ENCODE measurements at regions not wholly inside any gene's neighbourhood (a gene's known extent, or its start where the extent isn't known, plus 50 kb on each side); places are given as distances from the start of the nearest gene placed in this dataset.

DNA sequence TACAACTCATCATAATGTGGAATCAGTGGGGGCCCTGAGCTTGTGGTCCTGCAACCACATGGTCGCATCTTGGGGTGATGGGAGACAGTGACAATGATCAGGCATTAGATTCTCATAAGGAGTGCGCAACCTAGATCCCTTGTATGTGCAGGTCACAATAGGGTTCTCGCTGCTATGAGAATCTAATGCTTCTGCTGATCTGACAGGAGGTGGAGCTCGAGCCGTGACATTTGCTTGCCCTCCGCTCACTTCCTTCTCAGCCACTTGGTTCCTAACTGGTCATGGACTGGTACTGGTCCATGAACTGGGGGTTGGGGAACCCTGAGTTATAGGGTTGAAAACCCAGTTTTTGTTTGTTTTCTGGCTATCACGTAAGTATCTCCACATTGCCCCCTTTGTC lies 1290.9 kb upstream of the ATXN8OS start:
- no peak overlapping the region for H3K4me3 ChIP-seq (ENCODE audit: low read depth, low read length, poor library complexity, severe bottlenecking)
- H3K27me3 ChIP-seq (replicated peaks; ENCODE audit: insufficient read depth, low read depth, low read length, poor library complexity), result no peaks in the 10 kb centered on the region
- intact Hi-C loops (cut with micrococcal nuclease; ENCODE audit: unreplicated experiment), result no loop called here
- no peaks in the 10 kb centered on the region for H3K4me1 ChIP-seq (ENCODE audit: insufficient read depth, low read length, poor library complexity, severe bottlenecking)
- ChIA-PET CTCF (no interaction called here), POLR2A (ENCODE audit: low non-redundant PET) (no interaction called here)
- H3K27ac ChIP-seq (ENCODE audit: low read depth, low read length, poor library complexity, severe bottlenecking), result no peak overlapping the region
- H3K36me3 ChIP-seq (ENCODE audit: insufficient read depth, low read length, poor library complexity, severe bottlenecking), result no peaks in the 10 kb centered on the region
- BruUV-seq (replicated peaks), result no TSS peak
- TF ChIP-seq CTCF (conservative IDR thresholded peaks at IDR 0.05; ENCODE audit: low read depth, low read length) (no peak), EZH2 (IDR thresholded peaks at IDR 0.05; ENCODE audit: borderline replicate concordance, low read depth, low read length, poor library complexity, severe bottlenecking) (no peak)
- no peak for DNase-seq (ENCODE audit: low spot score)
- H3K9me3 ChIP-seq (ENCODE audit: low read depth, low read length, poor library complexity, severe bottlenecking), result no peaks in the 10 kb centered on the region

DNA sequence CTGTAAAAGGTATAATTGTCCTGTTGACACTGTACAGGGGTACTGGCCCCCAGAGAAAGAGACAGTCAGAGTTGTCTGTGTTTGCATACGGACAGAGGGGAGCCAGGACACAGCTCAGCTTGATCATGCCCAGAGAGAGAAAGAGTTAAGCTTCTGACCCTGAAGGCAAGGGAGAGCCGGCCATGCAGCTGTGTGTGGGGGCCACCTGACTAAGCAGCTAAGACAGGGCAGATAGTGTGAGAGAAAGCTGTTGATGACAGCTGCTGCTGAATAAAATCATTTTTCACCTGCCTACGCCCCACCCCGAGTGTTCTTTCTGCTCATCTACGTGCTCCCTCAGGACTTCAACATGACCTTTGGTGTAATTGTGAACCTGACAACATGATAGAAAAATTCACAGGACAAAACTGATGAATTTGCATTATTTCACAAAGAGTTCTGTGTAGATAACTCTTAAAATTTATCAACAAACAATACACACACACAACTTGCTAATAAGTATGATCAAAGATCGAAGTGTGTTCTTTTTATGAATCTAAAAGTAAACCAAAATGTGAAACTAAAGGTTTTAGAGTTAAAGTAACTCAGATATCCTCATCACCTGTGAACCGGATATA lies 1294.3 kb upstream of the ATXN8OS start:
- H3K36me3 ChIP-seq (ENCODE audit: insufficient read depth, low read length, poor library complexity, severe bottlenecking), result no peaks in the 10 kb centered on the region
- no peak overlapping the region for H3K4me3 ChIP-seq (ENCODE audit: low read depth, low read length, poor library complexity, severe bottlenecking)
- intact Hi-C loops (cut with micrococcal nuclease; ENCODE audit: unreplicated experiment), result no loop called here
- BruUV-seq (replicated peaks), result no TSS peak
- H3K4me1 ChIP-seq (ENCODE audit: insufficient read depth, low read length, poor library complexity, severe bottlenecking), result no peaks in the 10 kb centered on the region
- H3K9me3 ChIP-seq (ENCODE audit: low read depth, low read length, poor library complexity, severe bottlenecking), result no peaks in the 10 kb centered on the region
- no peaks in the 10 kb centered on the region for H3K27me3 ChIP-seq (replicated peaks; ENCODE audit: insufficient read depth, low read depth, low read length, poor library complexity)
- H3K27ac ChIP-seq (ENCODE audit: low read depth, low read length, poor library complexity, severe bottlenecking), result no peak overlapping the region
- DNase-seq (ENCODE audit: low spot score), result no peak
- ChIA-PET POLR2A (ENCODE audit: low non-redundant PET) (no interaction called here), CTCF (no interaction called here)
- TF ChIP-seq CTCF (conservative IDR thresholded peaks at IDR 0.05; ENCODE audit: low read depth, low read length), result no peak
- TF ChIP-seq EZH2 (IDR thresholded peaks at IDR 0.05; ENCODE audit: borderline replicate concordance, low read depth, low read length, poor library complexity, severe bottlenecking), result no peak

DNA sequence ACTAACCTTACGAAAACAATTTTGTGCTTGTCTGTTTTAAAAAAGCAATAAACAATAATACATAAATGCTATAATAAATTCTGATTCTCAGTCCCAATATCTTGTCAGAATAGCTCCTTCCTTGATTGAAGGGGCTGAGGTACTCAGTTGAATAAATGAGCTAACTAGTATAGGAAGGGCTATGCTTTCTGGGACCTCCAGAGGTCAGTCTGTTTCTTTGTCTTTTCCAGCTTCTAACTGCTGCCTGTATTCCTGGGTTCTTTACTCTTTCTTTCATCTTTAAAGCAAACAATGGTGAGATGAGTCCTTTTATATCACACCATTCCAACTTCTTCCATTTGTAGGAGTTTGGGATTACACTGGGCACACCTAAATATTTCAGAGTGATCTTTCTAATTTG lies 1297.0 kb upstream of the ATXN8OS start:
- Histone ChIP-seq H3K36me3 (ENCODE audit: insufficient read depth, low read length, poor library complexity, severe bottlenecking) (no peaks in the 10 kb centered on the region), H3K4me1 (ENCODE audit: insufficient read depth, low read length, poor library complexity, severe bottlenecking) (no peaks in the 10 kb centered on the region), H3K4me3 (ENCODE audit: low read depth, low read length, poor library complexity, severe bottlenecking) (no peak overlapping the region), H3K9me3 (ENCODE audit: low read depth, low read length, poor library complexity, severe bottlenecking) (no peaks in the 10 kb centered on the region), H3K27me3 (replicated peaks; ENCODE audit: insufficient read depth, low read depth, low read length, poor library complexity) (no peaks in the 10 kb centered on the region), H3K27ac (ENCODE audit: low read depth, low read length, poor library complexity, severe bottlenecking) (no peak overlapping the region)
- intact Hi-C loops (cut with micrococcal nuclease; ENCODE audit: unreplicated experiment), result no loop called here
- TF ChIP-seq CTCF (conservative IDR thresholded peaks at IDR 0.05; ENCODE audit: low read depth, low read length) (no peak), EZH2 (IDR thresholded peaks at IDR 0.05; ENCODE audit: borderline replicate concordance, low read depth, low read length, poor library complexity, severe bottlenecking) (no peak)
- no peak for DNase-seq (ENCODE audit: low spot score)
- ChIA-PET POLR2A (ENCODE audit: low non-redundant PET) (no interaction called here), CTCF (no interaction called here)
- no TSS peak for BruUV-seq (replicated peaks)

Data from A673 (cell line).